HG03103 (cell line): ENCODE measurements at regions not wholly inside any gene's neighbourhood (a gene's known extent, or its start where the extent isn't known, plus 50 kb on each side); places are given as distances from the start of the nearest gene placed in this dataset.

Source experiments
- ATAC-seq: cut with Tn5 transposase; IDR thresholded peaks from one replicate; pipeline ENCODE4 v1.9.1; 2021; ENCODE audit warnings: low read depth; ENCODE audit not compliant: unreplicated experiment

GRCh38 chr12:67792185-67792584 lies 143.6 kb downstream of the DYRK2 start:
- ATAC-seq, result no peak

- no peak for ATAC-seq
Observed at GRCh38 chr12:67794161-67794560, 145.6 kb downstream of the DYRK2 start.

DNA sequence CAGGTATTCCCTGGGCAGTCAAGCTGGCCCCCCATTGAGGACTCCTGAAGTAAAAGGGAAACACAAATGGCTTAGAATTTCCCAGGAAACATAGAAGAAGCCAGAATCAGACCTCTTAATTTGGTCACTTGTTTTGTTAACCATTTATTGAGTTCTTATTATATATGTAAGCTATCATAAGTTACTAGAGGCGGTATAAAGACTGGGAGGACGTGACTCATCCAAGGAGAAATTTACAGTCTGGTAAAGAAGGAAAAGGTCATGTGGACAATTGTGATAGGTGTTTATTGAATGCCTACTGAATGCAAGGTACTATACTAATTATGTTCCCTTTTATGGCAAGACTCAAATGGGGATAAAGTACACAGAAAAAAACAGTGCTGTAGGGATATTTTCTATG lies 146.7 kb downstream of the DYRK2 start:
- ATAC-seq, result no peak

DNA sequence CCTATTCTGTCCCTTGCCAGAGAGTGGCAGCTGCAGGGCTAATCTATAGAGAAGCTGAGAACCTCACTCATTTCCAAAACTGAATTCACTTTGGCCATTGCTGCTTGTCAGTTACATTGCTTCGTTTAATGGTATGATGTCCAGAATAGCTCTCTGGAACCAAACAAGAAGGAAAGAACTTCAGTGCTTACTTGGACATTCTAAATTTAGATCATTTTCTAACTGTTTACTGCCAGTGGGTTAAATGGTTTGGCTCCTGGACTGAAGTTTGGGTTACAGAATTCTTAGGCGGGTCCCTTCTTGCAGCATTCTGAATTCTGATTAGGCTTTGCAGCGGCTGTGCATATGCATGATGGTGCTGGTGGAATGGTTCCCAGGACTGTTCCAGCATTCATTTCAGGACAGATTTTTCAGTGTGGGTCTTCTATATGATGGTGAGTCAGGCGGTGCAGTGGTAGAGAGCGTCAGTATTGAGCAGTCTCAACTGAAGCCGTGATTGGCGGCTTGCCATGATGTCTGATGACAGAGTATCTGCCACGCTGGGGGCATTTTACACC lies 148.7 kb downstream of the DYRK2 start:
- ATAC-seq, result no peak

- no peak for ATAC-seq
Observed at GRCh38 chr12:67797753-67798152, 149.2 kb downstream of the DYRK2 start.

DNA sequence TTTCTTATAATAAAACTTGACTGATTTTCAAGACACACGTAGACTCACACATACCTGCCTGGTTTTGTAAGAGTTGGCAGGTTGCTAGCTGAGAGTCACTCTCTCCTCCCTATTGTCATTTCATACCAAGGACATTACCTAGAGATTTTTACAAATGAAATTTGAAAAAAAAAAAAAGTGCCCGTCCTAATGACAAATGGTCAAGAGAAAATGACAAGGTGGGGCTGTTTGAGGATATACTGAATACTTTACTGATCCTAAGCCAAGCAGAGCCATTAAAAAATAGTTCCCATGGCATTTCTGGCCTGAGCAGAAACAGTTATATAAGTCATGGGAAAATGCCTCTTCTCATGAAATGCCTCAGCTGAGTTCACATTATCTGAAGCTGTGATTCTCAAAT lies 150.2 kb downstream of the DYRK2 start:
- no peak for ATAC-seq

DNA sequence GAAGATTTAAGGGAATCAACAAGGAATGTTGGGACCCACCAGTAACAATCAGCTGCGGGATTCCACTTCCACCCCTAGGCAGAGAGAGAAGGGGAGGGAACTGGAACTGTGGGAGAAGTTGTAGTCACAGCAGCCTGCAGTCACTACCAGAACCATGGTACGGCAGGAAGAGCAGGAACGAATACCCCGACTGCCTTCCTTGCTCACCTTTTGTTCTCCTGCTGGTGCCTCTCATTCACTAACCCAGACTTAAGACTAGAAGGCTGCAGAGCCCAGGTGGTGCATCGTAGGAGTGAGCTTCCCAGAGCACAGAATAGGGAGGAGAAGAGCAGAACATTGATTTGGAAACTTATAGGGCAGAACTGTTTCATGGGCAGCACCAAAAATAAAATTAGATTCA lies 154.2 kb downstream of the DYRK2 start:
- no peak for ATAC-seq

- no peak for ATAC-seq
Observed at GRCh38 chr12:67803278-67803993, 154.9 kb downstream of the DYRK2 start.

DNA sequence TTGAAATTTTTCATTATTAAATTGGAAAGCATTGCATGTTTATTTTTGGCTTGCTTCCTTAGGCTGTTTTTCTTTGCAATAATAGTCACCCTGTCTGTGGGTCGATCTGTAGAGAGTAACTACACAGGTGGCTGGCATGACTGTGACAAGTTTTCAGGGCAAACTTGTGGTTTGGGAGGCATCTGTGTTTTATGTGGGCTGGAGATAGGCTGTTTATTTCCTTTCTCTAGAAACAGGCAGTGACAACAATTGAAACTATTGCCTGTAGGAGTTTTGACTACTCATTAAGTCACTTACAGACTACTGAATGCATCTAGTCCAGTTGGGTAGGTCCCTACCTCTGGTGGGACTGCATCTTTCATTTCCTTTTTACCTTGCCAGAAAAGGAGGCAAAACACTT lies 155.6 kb downstream of the DYRK2 start:
- ATAC-seq, result no peak

- ATAC-seq, result no peak
Observed at GRCh38 chr12:67807814-67808213, 159.3 kb downstream of the DYRK2 start.

- ATAC-seq, result no peak
Observed at GRCh38 chr12:67810166-67810565, 161.6 kb downstream of the DYRK2 start.

GRCh38 chr12:67811437-67812361 lies 163.2 kb downstream of the DYRK2 start:
- ATAC-seq, result no peak

- ATAC-seq, result no peak
Observed at GRCh38 chr12:67813456-67813904, 164.9 kb downstream of the DYRK2 start.

DNA sequence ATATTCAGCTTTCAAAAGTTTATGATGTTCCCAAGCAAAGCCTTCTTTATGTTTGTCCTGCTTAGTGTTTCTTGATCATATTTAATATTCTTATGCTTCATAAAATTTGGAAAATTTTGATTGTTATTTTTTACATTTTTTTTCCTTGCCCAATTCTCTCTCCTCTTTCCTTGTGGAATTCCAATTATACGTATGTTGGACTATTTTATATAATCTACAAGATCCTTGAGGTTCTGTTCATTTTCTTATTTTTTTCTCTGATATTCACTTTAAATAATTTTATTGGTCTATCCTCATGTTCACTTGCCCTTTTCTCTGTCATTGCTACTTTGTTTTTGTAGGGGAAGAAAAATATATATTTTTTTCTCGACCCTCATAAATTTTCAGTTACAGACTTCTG lies 167.7 kb downstream of the DYRK2 start:
- ATAC-seq, result no peak

GRCh38 chr12:67818459-67818903 lies 169.9 kb downstream of the DYRK2 start:
- ATAC-seq, result no peak

- ATAC-seq, result no peak
Observed at GRCh38 chr12:67819902-67820301, 169.3 kb upstream of the IFNG-AS1 start.

DNA sequence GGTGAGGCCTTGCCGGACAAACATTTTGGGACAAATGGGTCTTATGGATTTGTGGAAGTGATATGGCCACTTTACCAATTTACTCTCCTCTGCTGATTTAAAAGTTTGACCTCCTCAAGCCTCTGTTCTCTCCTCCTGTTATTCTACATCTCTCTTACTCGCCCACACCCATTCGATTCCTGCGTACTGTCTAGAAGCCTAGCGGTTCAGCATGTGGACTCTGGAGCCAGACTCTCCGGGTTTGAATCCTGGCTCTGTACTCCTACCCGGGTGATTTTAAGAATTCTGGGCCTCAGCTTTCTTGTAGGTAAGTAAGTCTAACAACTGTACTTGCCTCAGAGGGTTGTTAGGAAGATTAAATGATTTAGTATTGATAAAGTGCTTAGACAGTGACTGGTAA lies 168.6 kb upstream of the IFNG-AS1 start:
- no peak for ATAC-seq

GRCh38 chr12:67822826-67823225 lies 166.4 kb upstream of the IFNG-AS1 start:
- ATAC-seq, result no peak

GRCh38 chr12:67826148-67826547 lies 163.1 kb upstream of the IFNG-AS1 start:
- no peak for ATAC-seq

GRCh38 chr12:67826946-67827720 lies 162.1 kb upstream of the IFNG-AS1 start:
- ATAC-seq, result no peak
